ENCODE measurements at regions not wholly inside any gene's neighbourhood (a gene's known extent, or its start where the extent isn't known, plus 50 kb on each side); places are given as distances from the start of the nearest gene placed in this dataset.

DNA sequence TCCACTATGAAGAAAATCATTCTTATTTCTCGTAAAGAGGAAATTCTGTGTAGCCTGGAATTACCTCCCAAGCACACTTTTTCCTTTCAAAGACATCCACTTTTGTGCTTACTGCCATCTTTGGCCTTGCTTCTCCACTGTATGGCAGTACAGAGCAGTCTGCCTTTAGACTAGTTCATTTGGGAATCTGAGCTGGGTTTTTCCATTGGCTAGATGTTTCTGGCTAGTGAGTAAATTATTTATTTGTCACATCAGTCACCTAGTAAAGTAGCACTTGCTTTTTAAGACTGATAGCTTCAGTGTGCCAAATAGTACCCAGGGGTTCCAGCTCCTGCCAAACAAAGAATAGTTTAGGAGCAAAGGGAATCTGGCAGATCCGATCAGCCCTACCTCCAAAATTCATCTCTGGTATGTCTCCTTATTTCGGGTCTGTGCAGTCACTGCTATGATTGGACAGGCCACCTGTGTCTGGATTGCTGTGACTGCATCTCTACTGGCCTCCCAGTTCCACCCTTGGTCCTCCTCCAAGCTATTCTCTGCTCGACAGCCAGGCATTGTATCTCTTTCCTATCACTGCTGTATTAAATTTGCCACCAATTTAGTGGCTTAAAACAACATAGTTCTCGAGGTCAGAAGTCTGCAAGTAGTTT is 97.6 kb downstream of the NUDT12 start:
- H3K9me3 ChIP-seq (ENCODE audit: control insufficient read depth, insufficient read depth, low read depth, low read length), result no peaks in the 10 kb centered on the region
- POLR2A ChIA-PET, result no interaction called here
- ATAC-seq (no peak), DNase-seq (ENCODE audit: low read depth, low spot score) (no peak)
- H3K4me3 ChIP-seq (ENCODE audit: low read depth in 2 of 2, low read length in 2 of 2), result no peak overlapping the region
- CTCF ChIA-PET, result no interaction called here
- TF ChIP-seq TCF7L2 (IDR thresholded peaks at IDR 0.05; ENCODE audit: low read depth, low read length) (no peak), POLR2AphosphoS5 (IDR thresholded peaks at IDR 0.05; ENCODE audit: low read depth, low read length) (no peak), SIN3A (IDR thresholded peaks at IDR 0.05; ENCODE audit: borderline replicate concordance, insufficient read depth, low read depth, low read length) (no peak)
- TF ChIP-seq, protein P1, sequence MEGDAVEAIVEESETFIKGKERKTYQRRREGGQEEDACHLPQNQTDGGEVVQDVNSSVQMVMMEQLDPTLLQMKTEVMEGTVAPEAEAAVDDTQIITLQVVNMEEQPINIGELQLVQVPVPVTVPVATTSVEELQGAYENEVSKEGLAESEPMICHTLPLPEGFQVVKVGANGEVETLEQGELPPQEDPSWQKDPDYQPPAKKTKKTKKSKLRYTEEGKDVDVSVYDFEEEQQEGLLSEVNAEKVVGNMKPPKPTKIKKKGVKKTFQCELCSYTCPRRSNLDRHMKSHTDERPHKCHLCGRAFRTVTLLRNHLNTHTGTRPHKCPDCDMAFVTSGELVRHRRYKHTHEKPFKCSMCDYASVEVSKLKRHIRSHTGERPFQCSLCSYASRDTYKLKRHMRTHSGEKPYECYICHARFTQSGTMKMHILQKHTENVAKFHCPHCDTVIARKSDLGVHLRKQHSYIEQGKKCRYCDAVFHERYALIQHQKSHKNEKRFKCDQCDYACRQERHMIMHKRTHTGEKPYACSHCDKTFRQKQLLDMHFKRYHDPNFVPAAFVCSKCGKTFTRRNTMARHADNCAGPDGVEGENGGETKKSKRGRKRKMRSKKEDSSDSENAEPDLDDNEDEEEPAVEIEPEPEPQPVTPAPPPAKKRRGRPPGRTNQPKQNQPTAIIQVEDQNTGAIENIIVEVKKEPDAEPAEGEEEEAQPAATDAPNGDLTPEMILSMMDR (IDR thresholded peaks at IDR 0.05), result no peak; the same call in 1 of the 2 replicates
- TF ChIP-seq, protein P2, sequence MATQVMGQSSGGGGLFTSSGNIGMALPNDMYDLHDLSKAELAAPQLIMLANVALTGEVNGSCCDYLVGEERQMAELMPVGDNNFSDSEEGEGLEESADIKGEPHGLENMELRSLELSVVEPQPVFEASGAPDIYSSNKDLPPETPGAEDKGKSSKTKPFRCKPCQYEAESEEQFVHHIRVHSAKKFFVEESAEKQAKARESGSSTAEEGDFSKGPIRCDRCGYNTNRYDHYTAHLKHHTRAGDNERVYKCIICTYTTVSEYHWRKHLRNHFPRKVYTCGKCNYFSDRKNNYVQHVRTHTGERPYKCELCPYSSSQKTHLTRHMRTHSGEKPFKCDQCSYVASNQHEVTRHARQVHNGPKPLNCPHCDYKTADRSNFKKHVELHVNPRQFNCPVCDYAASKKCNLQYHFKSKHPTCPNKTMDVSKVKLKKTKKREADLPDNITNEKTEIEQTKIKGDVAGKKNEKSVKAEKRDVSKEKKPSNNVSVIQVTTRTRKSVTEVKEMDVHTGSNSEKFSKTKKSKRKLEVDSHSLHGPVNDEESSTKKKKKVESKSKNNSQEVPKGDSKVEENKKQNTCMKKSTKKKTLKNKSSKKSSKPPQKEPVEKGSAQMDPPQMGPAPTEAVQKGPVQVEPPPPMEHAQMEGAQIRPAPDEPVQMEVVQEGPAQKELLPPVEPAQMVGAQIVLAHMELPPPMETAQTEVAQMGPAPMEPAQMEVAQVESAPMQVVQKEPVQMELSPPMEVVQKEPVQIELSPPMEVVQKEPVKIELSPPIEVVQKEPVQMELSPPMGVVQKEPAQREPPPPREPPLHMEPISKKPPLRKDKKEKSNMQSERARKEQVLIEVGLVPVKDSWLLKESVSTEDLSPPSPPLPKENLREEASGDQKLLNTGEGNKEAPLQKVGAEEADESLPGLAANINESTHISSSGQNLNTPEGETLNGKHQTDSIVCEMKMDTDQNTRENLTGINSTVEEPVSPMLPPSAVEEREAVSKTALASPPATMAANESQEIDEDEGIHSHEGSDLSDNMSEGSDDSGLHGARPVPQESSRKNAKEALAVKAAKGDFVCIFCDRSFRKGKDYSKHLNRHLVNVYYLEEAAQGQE (IDR thresholded peaks at IDR 0.05; ENCODE audit: insufficient read depth in 1 of 2, low read depth in 2 of 2, low read length in 1 of 2), result no peak
- H3K36me3 ChIP-seq (ENCODE audit: control insufficient read depth, insufficient read depth, low read length), result no peaks in the 10 kb centered on the region
- peaks cover 2% of the 10 kb centered on the region; the same call in 1 of the 2 replicates for H3K27me3 ChIP-seq (ENCODE audit: control insufficient read depth, insufficient read depth, low read length)
- BruUV-seq (replicated peaks), result no TSS peak
- in situ Hi-C loops (cut with HindIII; ENCODE audit: low pct_unique_long_range_greater_than_20kb, low sequenced_read_pairs), result no loop called here
- intact Hi-C loops (cut with micrococcal nuclease; ENCODE audit: unreplicated experiment), result no loop called here
- H3K4me1 ChIP-seq (ENCODE audit: control insufficient read depth, insufficient read depth, low read length), result no peaks in the 10 kb centered on the region
- no peak overlapping the region for H3K27ac ChIP-seq (ENCODE audit: low read length)

DNA sequence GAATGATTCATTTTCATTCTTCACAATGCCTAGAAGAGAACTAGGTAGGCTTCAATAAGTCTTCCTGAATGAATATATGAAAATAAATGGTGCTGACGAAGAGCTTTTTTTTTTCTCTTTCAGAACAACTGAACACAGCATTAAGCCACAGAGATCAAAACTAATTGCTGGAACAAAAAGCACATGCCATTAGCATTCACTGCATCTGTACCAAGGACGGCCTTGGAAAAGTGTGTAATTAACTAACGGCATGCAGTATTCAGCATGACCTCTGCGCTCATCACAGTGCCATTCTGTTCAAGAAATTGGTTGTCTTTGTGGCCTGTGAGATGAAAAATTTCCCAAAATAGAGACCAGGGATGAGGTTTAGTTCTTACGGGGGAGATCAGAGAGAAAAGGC is 99.3 kb downstream of the NUDT12 start:
- DNase-seq (ENCODE audit: low read depth, low spot score), result no peak
- POLR2A ChIA-PET, result no interaction called here
- TF ChIP-seq TCF7L2 (IDR thresholded peaks at IDR 0.05; ENCODE audit: low read depth, low read length) (no peak), SIN3A (IDR thresholded peaks at IDR 0.05; ENCODE audit: borderline replicate concordance, insufficient read depth, low read depth, low read length) (no peak), POLR2AphosphoS5 (IDR thresholded peaks at IDR 0.05; ENCODE audit: low read depth, low read length) (no peak)
- TF ChIP-seq, protein P2 (IDR thresholded peaks at IDR 0.05; ENCODE audit: insufficient read depth in 1 of 2, low read depth in 2 of 2, low read length in 1 of 2), result no peak
- TF ChIP-seq, protein P1 (IDR thresholded peaks at IDR 0.05), result no peak
- intact Hi-C loops (cut with micrococcal nuclease; ENCODE audit: unreplicated experiment), result no loop called here
- Histone ChIP-seq H3K4me3 (ENCODE audit: low read depth in 2 of 2, low read length in 2 of 2) (no peak overlapping the region), H3K27me3 (ENCODE audit: control insufficient read depth, insufficient read depth, low read length) (no peaks in the 10 kb centered on the region), H3K9me3 (ENCODE audit: control insufficient read depth, insufficient read depth, low read depth, low read length) (no peaks in the 10 kb centered on the region), H3K36me3 (ENCODE audit: control insufficient read depth, insufficient read depth, low read length) (no peaks in the 10 kb centered on the region), H3K27ac (ENCODE audit: low read length) (no peak overlapping the region), H3K4me1 (ENCODE audit: control insufficient read depth, insufficient read depth, low read length) (no peaks in the 10 kb centered on the region)
- BruUV-seq (replicated peaks), result no TSS peak
- CTCF ChIA-PET, result no interaction called here
- ATAC-seq, result no peak
- in situ Hi-C loops (cut with HindIII; ENCODE audit: low pct_unique_long_range_greater_than_20kb, low sequenced_read_pairs), result no loop called here

All from Panc1 (cell line).